KG1 (cell line): ENCODE measurements at regions not wholly inside any gene's neighbourhood (a gene's known extent, or its start where the extent isn't known, plus 50 kb on each side); places are given as distances from the start of the nearest gene placed in this dataset.
"Not testable (repeated sequence)": the region's sequence is repeated elsewhere in the genome, so short reads cannot be mapped to it uniquely, and the experiment has no call there.

Experiments
- DNase-seq: peaks from one replicate; lab custom pipeline; 2025; lab: John Stamatoyannopoulos, UW

- DNase-seq, result no peak
These were observed 118.1 kb upstream of the MAP2 start for GRCh38 chr2:209305746-209306196.

GRCh38 chr2:209307161-209308001, 116.5 kb upstream of the MAP2 start:
- DNase-seq, result no peak

GRCh38 chr2:209308415-209308814, 115.4 kb upstream of the MAP2 start:
- DNase-seq, result no peak

- DNase-seq, result no peak
These were observed 111.9 kb upstream of the MAP2 start for GRCh38 chr2:209311948-209312347.

- not testable (repeated sequence) for DNase-seq
These were observed 111.4 kb upstream of the MAP2 start for GRCh38 chr2:209312450-209312849.

GRCh38 chr2:209314653-209315052, 109.2 kb upstream of the MAP2 start:
- DNase-seq, result no peak

- DNase-seq, result no peak
These were observed 107.7 kb upstream of the MAP2 start for GRCh38 chr2:209316141-209316540.

GRCh38 chr2:209321076-209321475, 102.8 kb upstream of the MAP2 start:
- DNase-seq, result no peak

GRCh38 chr2:209321581-209321980, 102.3 kb upstream of the MAP2 start:
- no peak for DNase-seq

GRCh38 chr2:209322041-209322440, 101.8 kb upstream of the MAP2 start:
- no peak for DNase-seq

- DNase-seq, result no peak
These were observed 100.8 kb upstream of the MAP2 start for GRCh38 chr2:209322905-209323512.

GRCh38 chr2:209323738-209324137, 100.1 kb upstream of the MAP2 start:
- DNase-seq, result no peak

GRCh38 chr2:209324281-209324680, 99.6 kb upstream of the MAP2 start:
- DNase-seq, result no peak

- DNase-seq, result no peak
These were observed 92.5 kb upstream of the MAP2 start for GRCh38 chr2:209331291-209331844.

- DNase-seq, result peak; percentile 39
These were observed 89.4 kb upstream of the MAP2 start for GRCh38 chr2:209334188-209335017.

- DNase-seq, result no peak
These were observed 83.3 kb upstream of the MAP2 start for GRCh38 chr2:209340522-209340921.

GRCh38 chr2:209344349-209344748, 79.5 kb upstream of the MAP2 start:
- DNase-seq, result no peak

GRCh38 chr2:209348433-209348832, 75.4 kb upstream of the MAP2 start:
- no peak for DNase-seq

- no peak for DNase-seq
These were observed 72.2 kb upstream of the MAP2 start for GRCh38 chr2:209351636-209352035.

GRCh38 chr2:209358992-209359391, 64.9 kb upstream of the MAP2 start:
- DNase-seq, result no peak

- DNase-seq, result no peak
These were observed 56.6 kb upstream of the MAP2 start for GRCh38 chr2:209367075-209367747.

- no peak for DNase-seq
These were observed 55.4 kb upstream of the MAP2 start for GRCh38 chr2:209368406-209368805.
